Anterior cingulate cortex (tissue), 58 donors: ENCODE measurements at regions not wholly inside any gene's neighbourhood (a gene's known extent, or its start where the extent isn't known, plus 50 kb on each side); places are given as distances from the start of the nearest gene placed in this dataset.
"Not testable (repeated sequence)": the region's sequence is repeated elsewhere in the genome, so short reads cannot be mapped to it uniquely, and the experiment has no call there.

Experiments
- DNase-seq, 58 donors: peaks; one replicate each; lab custom pipeline; 2025; lab: John Stamatoyannopoulos, UW

- DNase-seq = not testable (repeated sequence)
Measured at GRCh38 chr9:2277133-2277532, 262.0 kb downstream of the SMARCA2 start.

- not testable (repeated sequence) for DNase-seq
Measured at GRCh38 chr9:2277644-2278043, 262.5 kb downstream of the SMARCA2 start.

- DNase-seq = not testable (repeated sequence)
Measured at GRCh38 chr9:2279138-2279537, 264.0 kb downstream of the SMARCA2 start.

GRCh38 chr9:2281031-2281802, 266.1 kb downstream of the SMARCA2 start:
- no peak for DNase-seq

GRCh38 chr9:2281803-2282185, 266.6 kb downstream of the SMARCA2 start:
- DNase-seq = no peak

GRCh38 chr9:2284770-2285169, 269.6 kb downstream of the SMARCA2 start:
- no peak for DNase-seq

- DNase-seq = no peak
Measured at GRCh38 chr9:2285416-2286332, 270.5 kb downstream of the SMARCA2 start.

GRCh38 chr9:2286333-2286705, 271.2 kb downstream of the SMARCA2 start:
- DNase-seq = no peak

- DNase-seq = no peak
Measured at GRCh38 chr9:2286825-2287455, 271.8 kb downstream of the SMARCA2 start.

- no peak for DNase-seq
Measured at GRCh38 chr9:2288309-2288708, 273.2 kb downstream of the SMARCA2 start.

GRCh38 chr9:2289263-2289662, 274.1 kb downstream of the SMARCA2 start:
- DNase-seq = no peak

- DNase-seq = no peak
Measured at GRCh38 chr9:2290382-2290781, 275.2 kb downstream of the SMARCA2 start.

- DNase-seq = peak in 2 of 58 donors; percentile 4 to 13
Measured at GRCh38 chr9:2291980-2292704, 277.0 kb downstream of the SMARCA2 start.

- DNase-seq = no peak
Measured at GRCh38 chr9:2292733-2293132, 277.6 kb downstream of the SMARCA2 start.

- no peak for DNase-seq
Measured at GRCh38 chr9:2297771-2298170, 282.6 kb downstream of the SMARCA2 start.

- DNase-seq = no peak
Measured at GRCh38 chr9:2298217-2298616, 283.1 kb downstream of the SMARCA2 start.

- no peak for DNase-seq
Measured at GRCh38 chr9:2299156-2299842, 284.2 kb downstream of the SMARCA2 start.

- no peak for DNase-seq
Measured at GRCh38 chr9:2299843-2300205, 284.7 kb downstream of the SMARCA2 start.

- no peak for DNase-seq
Measured at GRCh38 chr9:2300325-2300724, 285.2 kb downstream of the SMARCA2 start.

GRCh38 chr9:2302606-2303005, 287.5 kb downstream of the SMARCA2 start:
- no peak for DNase-seq
